HCT116 (cell line): ENCODE measurements at regions not wholly inside any gene's neighbourhood (a gene's known extent, or its start where the extent isn't known, plus 50 kb on each side); places are given as distances from the start of the nearest gene placed in this dataset.

Experiments
- ATAC-seq: fragments of 200-7000 bp; cut with Tn5 transposase; 2 replicates; pipeline ENCODE4 v1.9.1; 2020; ENCODE audit warnings: mild to moderate bottlenecking, moderate library complexity
- BruUV-seq: library from RNA; stranded (reverse); fragments of 400-500 nt; replicated peaks from 2 replicates; lab custom pipeline; 2021; lab: Mats Ljungman, UMichigan
- CTCF ChIA-PET: fragments of 300-600 bp; sonication (Branson Sonifier 250); formaldehyde crosslinking; loops from one replicate; lab custom pipeline; 2021; ENCODE audit warnings: antibody characterized with exemption; lab: Charles Lee
- POLR2A ChIA-PET: fragments of 300-600, 350-600 bp; sonication (Branson Sonifier 250); formaldehyde crosslinking; loops from one replicate; lab custom pipeline; 2021; ENCODE audit warnings: antibody characterized with exemption; lab: Charles Lee
- RAD21 ChIA-PET, 2 experiments: fragments of 300-600 bp; sonication (Branson Sonifier 250); formaldehyde crosslinking; loops; one replicate each; lab custom pipeline; 2023; ENCODE audit warnings: low total read pairs in 2 of 2; ENCODE audit not compliant: uncharacterized antibody in 2 of 2, unreplicated experiment in 2 of 2, low non-redundant PET in 1 of 2; lab: Charles Lee
- DNase-seq: peaks from one replicate; pipeline ENCODE4 v3.0.0-alpha.2; 2010; ENCODE audit warnings: low read depth, low spot score
- H2AFZ ChIP-seq: fragments of 200-600 bp; shearing (Covaris generic), sonication (generic); 2 replicates; pipeline ENCODE4 v1.6.1; 2017; ENCODE audit warnings: low read depth, mixed run types, mixed read lengths, antibody characterized with exemption, low read length; ENCODE audit not compliant: poor library complexity, severe bottlenecking
- H3K27ac ChIP-seq: 2 replicates; pipeline ENCODE4 v1.5.1; 2012; ENCODE audit warnings: low read depth, low read length
- H3K27me3 ChIP-seq: fragments of 200-600 bp; sonication (generic); 2 replicates; pipeline ENCODE4 v1.6.1; 2016; ENCODE audit warnings: mixed run types, low read length, mixed read lengths; ENCODE audit not compliant: insufficient read depth
- H3K36me3 ChIP-seq, 2 experiments: fragments of 200-500 bp in 1 of 2; fragments of 200-600 bp in 1 of 2; sonication (Bioruptor generic) in 1 of 2; sonication (generic) in 1 of 2; 2 replicates each; pipeline versions ENCODE4 v1.5.1 to v1.6.1; 2014 to 2016; ENCODE audit warnings: low read length in 2 of 2, inconsistent platforms in 1 of 2, mixed read lengths in 1 of 2, mixed run types in 1 of 2; ENCODE audit not compliant: insufficient read depth in 2 of 2, control insufficient read depth in 1 of 2
- H3K4me1 ChIP-seq, 2 experiments: fragments of 200-600 bp in 1 of 2; sonication (generic) in 1 of 2; 2 replicates each; pipeline versions ENCODE4 v1.5.1 to v1.6.1; 2012 to 2017; ENCODE audit warnings: low read length in 2 of 2, inconsistent platforms in 1 of 2, mild to moderate bottlenecking in 1 of 2, mixed read lengths in 1 of 2, mixed run types in 1 of 2, moderate library complexity in 1 of 2; ENCODE audit not compliant: insufficient read depth in 2 of 2, control insufficient read depth in 1 of 2
- H3K4me2 ChIP-seq: fragments of 200-600 bp; sonication (generic); 2 replicates; pipeline ENCODE4 v1.6.1; 2017; ENCODE audit warnings: mixed run types, low read length, mixed read lengths
- H3K4me3 ChIP-seq, 2 experiments: fragments of 200-600 bp in 1 of 2; sonication (generic) in 1 of 2; replicated peaks in 1 of 2; 2 replicates each; pipeline ENCODE4 v1.5.1; 2011 to 2016; ENCODE audit warnings: low read length in 2 of 2, control low read depth in 1 of 2, low read depth in 1 of 2, mild to moderate bottlenecking in 1 of 2, mixed read lengths in 1 of 2, mixed run types in 1 of 2
- H3K79me2 ChIP-seq: fragments of 200-600 bp; sonication (generic); 2 replicates; pipeline ENCODE4 v1.6.1; 2017; ENCODE audit warnings: mild to moderate bottlenecking, mixed run types, low read length, moderate library complexity, mixed read lengths; ENCODE audit not compliant: insufficient read depth
- H3K9ac ChIP-seq: fragments of 200-600 bp; sonication (generic); 2 replicates; pipeline ENCODE4 v1.6.1; 2016; ENCODE audit warnings: low read length, mixed read lengths
- H3K9me2 ChIP-seq: fragments of 200-600 bp; sonication (generic), shearing (Covaris generic); 2 replicates; pipeline ENCODE4 v1.6.1; 2017; ENCODE audit warnings: mixed run types, mild to moderate bottlenecking, moderate library complexity; ENCODE audit not compliant: insufficient read depth
- H3K9me3 ChIP-seq, 2 experiments: fragments of 200-500 bp in 1 of 2; fragments of 200-600 bp in 1 of 2; sonication (Bioruptor generic) in 1 of 2; sonication (generic) in 1 of 2; 2 replicates each; pipeline ENCODE4 v1.6.1; 2014 to 2017; ENCODE audit warnings: low read length in 2 of 2, mixed read lengths in 2 of 2, inconsistent platforms in 1 of 2, low read depth in 1 of 2, mild to moderate bottlenecking in 1 of 2, mixed run types in 1 of 2, moderate library complexity in 1 of 2; ENCODE audit not compliant: control insufficient read depth in 1 of 2, insufficient read depth in 1 of 2
- H4K20me1 ChIP-seq: fragments of 200-600 bp; sonication (generic), shearing (Covaris generic); 2 replicates; pipeline ENCODE4 v1.6.1; 2017; ENCODE audit warnings: mixed run types, mild to moderate bottlenecking, moderate library complexity; ENCODE audit not compliant: insufficient read depth
- ATF3 ChIP-seq: IDR thresholded peaks from 2 replicates; pipeline ENCODE4 v1.6.1; 2012
- CBX3 ChIP-seq: IDR thresholded peaks from 2 replicates; pipeline ENCODE4 v1.6.1; 2012; ENCODE audit warnings: low read depth
- CEBPB ChIP-seq: IDR thresholded peaks from 2 replicates; pipeline ENCODE4 v1.6.1; 2012; ENCODE audit warnings: low read depth
- EGR1 ChIP-seq: IDR thresholded peaks from 2 replicates; pipeline ENCODE4 v1.6.1; 2012; ENCODE audit warnings: low read depth
- EZH2phosphoT487 ChIP-seq: fragments of 200-600 bp; IDR thresholded peaks from 2 replicates; pipeline ENCODE4 v1.6.1; 2018; ENCODE audit warnings: antibody characterized with exemption, borderline replicate concordance
- FOSL1 ChIP-seq: IDR thresholded peaks from 2 replicates; pipeline ENCODE4 v1.6.1; 2012; ENCODE audit warnings: low read depth
- JUND ChIP-seq: IDR thresholded peaks from 2 replicates; pipeline ENCODE4 v1.6.1; 2012
- MAX ChIP-seq: IDR thresholded peaks from 2 replicates; pipeline ENCODE4 v1.6.1; 2012
- POLR2A ChIP-seq: IDR thresholded peaks from 2 replicates; pipeline ENCODE4 v1.7.0; 2011; ENCODE audit warnings: borderline replicate concordance; ENCODE audit not compliant: insufficient read depth, insufficient read length; ENCODE audit errors: extremely low read depth
- POLR2AphosphoS5 ChIP-seq: IDR thresholded peaks from 2 replicates; pipeline ENCODE4 v1.6.1; 2011; ENCODE audit warnings: mild to moderate bottlenecking, low read depth, low read length, moderate library complexity
- SIN3A ChIP-seq: IDR thresholded peaks from 2 replicates; pipeline ENCODE4 v1.6.1; 2012; ENCODE audit warnings: low read depth
- SP1 ChIP-seq: IDR thresholded peaks from 2 replicates; pipeline ENCODE4 v1.6.1; 2012; ENCODE audit warnings: low read depth
- TCF7L2 ChIP-seq: IDR thresholded peaks from 2 replicates; pipeline ENCODE4 v1.7.0; 2011; ENCODE audit warnings: borderline replicate concordance, inconsistent platforms; ENCODE audit not compliant: insufficient read depth, insufficient read length; ENCODE audit errors: extremely low read depth
- intact Hi-C: fragments of 100-400 bp; cut with micrococcal nuclease; formaldehyde crosslinking; loops from 2 replicates; pipeline ENCODE4 v1.10.0; 2022
- TF ChIP-seq, protein P1 (sequence below), 3 experiments: fragments of 200-600 bp in 1 of 3; sonication (generic) in 1 of 3; IDR thresholded peaks in 2 of 3; conservative IDR thresholded peaks in 1 of 3; 2 replicates each; pipeline ENCODE4 v1.5.1; 2012 to 2017; ENCODE audit warnings: low read depth in 2 of 3, low read length in 2 of 3, antibody characterized with exemption in 1 of 3, borderline replicate concordance in 1 of 3, control low read depth in 1 of 3, mild to moderate bottlenecking in 1 of 3, mixed read lengths in 1 of 3, mixed run types in 1 of 3, moderate library complexity in 1 of 3; ENCODE audit not compliant: insufficient read depth in 1 of 3

- ATAC-seq (no peak), DNase-seq (no peak)
- Histone ChIP-seq H3K4me1 (no peaks in the 10 kb centered on the region), H3K4me3 (no peak overlapping the region), H2AFZ (no peak overlapping the region), H4K20me1 (no peaks in the 10 kb centered on the region), H3K27me3 (no peaks in the 10 kb centered on the region), H3K4me2 (no peak overlapping the region), H3K79me2 (no peaks in the 10 kb centered on the region), H3K9me3 (no peaks in the 10 kb centered on the region), H3K27ac (no peak overlapping the region), H3K9me2 (no peaks in the 10 kb centered on the region), H3K36me3 (no peaks in the 10 kb centered on the region), H3K9ac (no peak overlapping the region)
- TF ChIP-seq SIN3A = no peak
- no peak for TF ChIP-seq MAX
- no peak for TF ChIP-seq SP1
- no peak for TF ChIP-seq FOSL1
- RAD21 ChIA-PET = no interaction called here
- CTCF ChIA-PET = no interaction called here
- intact Hi-C loops = no loop called here
- POLR2A ChIA-PET = no interaction called here
- BruUV-seq = no TSS peak
Measured at GRCh38 chr6:121743691-121744090, 308.2 kb downstream of the GJA1 start.

DNA sequence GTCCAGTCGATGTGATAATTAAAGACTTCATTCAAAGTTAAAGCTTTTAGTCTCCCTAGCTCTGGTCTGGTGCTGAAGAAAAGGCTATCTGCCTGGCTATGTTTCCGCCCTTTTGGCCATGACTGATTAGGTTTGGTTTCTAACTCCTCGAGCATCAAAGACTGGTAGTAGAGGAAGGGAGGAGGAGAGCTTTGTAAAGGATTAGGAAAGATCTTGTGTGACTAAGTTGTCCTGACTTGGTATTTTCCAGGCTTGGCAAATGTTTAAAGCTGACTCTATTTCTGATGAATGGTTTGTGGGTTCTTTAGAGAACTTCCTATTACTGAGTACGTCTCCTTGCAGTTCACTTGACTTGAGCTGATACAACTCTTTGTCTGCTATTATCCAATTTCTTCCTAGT is 312.9 kb downstream of the GJA1 start:
- Histone ChIP-seq H3K27ac (no peak overlapping the region), H3K9me2 (no peaks in the 10 kb centered on the region), H3K9ac (no peak overlapping the region), H2AFZ (no peak overlapping the region), H3K4me2 (no peak overlapping the region), H3K79me2 (no peaks in the 10 kb centered on the region), H3K27me3 (no peaks in the 10 kb centered on the region), H3K9me3 (no peaks in the 10 kb centered on the region), H3K4me3 (no peak overlapping the region), H3K4me1 (no peaks in the 10 kb centered on the region), H4K20me1 (no peaks in the 10 kb centered on the region), H3K36me3 (no peaks in the 10 kb centered on the region)
- ChIA-PET CTCF (no interaction called here), RAD21 (no interaction called here), POLR2A (no interaction called here)
- TF ChIP-seq EGR1 = no peak
- no peak for TF ChIP-seq ATF3
- TF ChIP-seq EZH2phosphoT487 = no peak
- no peak for TF ChIP-seq TCF7L2
- TF ChIP-seq CBX3 = no peak
- TF ChIP-seq POLR2AphosphoS5 = no peak
- TF ChIP-seq CEBPB = no peak
- no peak for TF ChIP-seq POLR2A
- TF ChIP-seq JUND = no peak
- TF ChIP-seq, protein P1, sequence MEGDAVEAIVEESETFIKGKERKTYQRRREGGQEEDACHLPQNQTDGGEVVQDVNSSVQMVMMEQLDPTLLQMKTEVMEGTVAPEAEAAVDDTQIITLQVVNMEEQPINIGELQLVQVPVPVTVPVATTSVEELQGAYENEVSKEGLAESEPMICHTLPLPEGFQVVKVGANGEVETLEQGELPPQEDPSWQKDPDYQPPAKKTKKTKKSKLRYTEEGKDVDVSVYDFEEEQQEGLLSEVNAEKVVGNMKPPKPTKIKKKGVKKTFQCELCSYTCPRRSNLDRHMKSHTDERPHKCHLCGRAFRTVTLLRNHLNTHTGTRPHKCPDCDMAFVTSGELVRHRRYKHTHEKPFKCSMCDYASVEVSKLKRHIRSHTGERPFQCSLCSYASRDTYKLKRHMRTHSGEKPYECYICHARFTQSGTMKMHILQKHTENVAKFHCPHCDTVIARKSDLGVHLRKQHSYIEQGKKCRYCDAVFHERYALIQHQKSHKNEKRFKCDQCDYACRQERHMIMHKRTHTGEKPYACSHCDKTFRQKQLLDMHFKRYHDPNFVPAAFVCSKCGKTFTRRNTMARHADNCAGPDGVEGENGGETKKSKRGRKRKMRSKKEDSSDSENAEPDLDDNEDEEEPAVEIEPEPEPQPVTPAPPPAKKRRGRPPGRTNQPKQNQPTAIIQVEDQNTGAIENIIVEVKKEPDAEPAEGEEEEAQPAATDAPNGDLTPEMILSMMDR (IDR thresholded peaks at IDR 0.05 in 2 of 3, conservative IDR thresholded peaks at IDR 0.05 in 1 of 3; ENCODE audit: borderline replicate concordance in 1 of 3, insufficient read depth in 1 of 3, low read depth in 2 of 3, low read length in 2 of 3) = no peak
- ATAC-seq = no peak
- intact Hi-C loops = no loop called here
- no TSS peak for BruUV-seq
- DNase-seq = no peak
